K562 (cell line): ENCODE measurements at regions not wholly inside any gene's neighbourhood (a gene's known extent, or its start where the extent isn't known, plus 50 kb on each side); places are given as distances from the start of the nearest gene placed in this dataset.

Experiments used
- ATAC-seq: fragments of 200-7000 bp; cut with Tn5 transposase; 3 replicates; pipeline ENCODE4 v1.9.1; 2020; ENCODE audit warnings: moderate library complexity
- BruUV-seq: library from RNA; stranded (reverse); fragments of 400-500 nt; replicated peaks from 2 replicates; lab custom pipeline; 2021; lab: Mats Ljungman, UMichigan
- CTCF ChIA-PET: fragments of 300-600 bp; formaldehyde crosslinking; extraction: SDS; loops from one replicate; lab custom pipeline; 2021; ENCODE audit warnings: low intra/inter-chr PET ratio; lab: Yijun Ruan, JAX
- POLR2A ChIA-PET: fragments of 300-600, 350-650 bp; sonication (Branson Sonifier 250); formaldehyde crosslinking; extraction: SDS; loops from one replicate; lab custom pipeline; 2021; ENCODE audit warnings: antibody characterized with exemption, inconsistent platforms; lab: Yijun Ruan, JAX
- DNase-seq, 4 experiments: peaks; one replicate each; pipeline versions ENCODE4 v3.0.0 to v3.0.0-alpha.2; 2011 to 2018; ENCODE audit warnings: low spot score in 3 of 4, mixed read lengths in 3 of 4; ENCODE audit errors: extremely low read depth in 1 of 4
- FAIRE-seq: peaks from 2 replicates; lab custom pipeline; 2011; peaks lifted over from hg19 to GRCh38; lab: Jason Lieb, UNC
- H2AFZ ChIP-seq: 2 replicates; pipeline ENCODE4 v1.6.0; 2011; ENCODE audit warnings: low read depth, low read length, control low read depth, inconsistent platforms
- H3K27ac ChIP-seq: fragments of 200-600 bp; 3 replicates; pipeline ENCODE4 v1.8.0; 2011; ENCODE audit warnings: low read depth, mild to moderate bottlenecking, control low read depth, inconsistent platforms, low read length, moderate library complexity, mixed read lengths; ENCODE audit errors: extremely low read depth
- H3K27me3 ChIP-seq, 2 experiments: fragments of 300-600 bp in 1 of 2; 2 replicates in 1 of 2; 3 replicates in 1 of 2; pipeline versions ENCODE4 v1.6.0 to v1.8.0; 2011; ENCODE audit warnings: inconsistent platforms in 2 of 2, low read length in 2 of 2, mild to moderate bottlenecking in 1 of 2, mixed read lengths in 1 of 2, moderate library complexity in 1 of 2; ENCODE audit not compliant: control insufficient read depth in 2 of 2, insufficient read depth in 2 of 2
- H3K36me3 ChIP-seq: fragments of 300-600 bp; 3 replicates; pipeline ENCODE4 v1.8.0; 2011; ENCODE audit warnings: mild to moderate bottlenecking, low read length, inconsistent platforms; ENCODE audit not compliant: control insufficient read depth, insufficient read depth
- H3K4me1 ChIP-seq, 2 experiments: fragments of 200-600 bp in 1 of 2; replicated peaks in 1 of 2; 2 replicates in 1 of 2; 3 replicates in 1 of 2; pipeline versions ENCODE4 v1.5.1 to v1.8.0; 2011; ENCODE audit warnings: inconsistent platforms in 2 of 2, low read length in 2 of 2, mild to moderate bottlenecking in 1 of 2, mixed read lengths in 1 of 2, moderate library complexity in 1 of 2; ENCODE audit not compliant: control insufficient read depth in 2 of 2, insufficient read depth in 2 of 2
- H3K4me2 ChIP-seq: 2 replicates; pipeline ENCODE4 v1.6.1; 2011; ENCODE audit warnings: low read length, control low read depth, inconsistent platforms, mixed read lengths; ENCODE audit not compliant: insufficient read depth
- H3K4me3 ChIP-seq: fragments of 200-600 bp; sonication (generic), shearing (Covaris generic); 2 replicates; pipeline ENCODE4 v1.5.1; 2016; ENCODE audit warnings: control low read depth, inconsistent platforms
- H3K79me2 ChIP-seq: fragments of 200-600 bp; 3 replicates; pipeline ENCODE4 v1.8.0; 2011; ENCODE audit warnings: low read length, inconsistent platforms; ENCODE audit not compliant: control insufficient read depth, insufficient read depth
- H3K9ac ChIP-seq, 2 experiments: 2 replicates each; pipeline versions ENCODE4 v1.6.0 to v1.6.1; 2011; ENCODE audit warnings: low read depth in 2 of 2, low read length in 2 of 2, control low read depth in 1 of 2, inconsistent platforms in 1 of 2, mild to moderate bottlenecking in 1 of 2, mixed read lengths in 1 of 2; ENCODE audit not compliant: insufficient read depth in 1 of 2
- H3K9me1 ChIP-seq: one replicate; pipeline ENCODE4 v1.6.0; 2011; ENCODE audit warnings: inconsistent platforms, mild to moderate bottlenecking, low read length, moderate library complexity; ENCODE audit not compliant: control insufficient read depth, insufficient read depth
- H3K9me3 ChIP-seq: replicated peaks from 2 replicates; pipeline ENCODE4 v1.5.1; 2011; ENCODE audit warnings: low read depth, low read length, inconsistent platforms; ENCODE audit not compliant: control insufficient read depth, insufficient read depth
- H4K20me1 ChIP-seq: replicated peaks from 2 replicates; pipeline ENCODE4 v1.6.1; 2011; ENCODE audit warnings: low read length, inconsistent platforms, mixed read lengths; ENCODE audit not compliant: control insufficient read depth, insufficient read depth
- STAT5B ChIP-seq: fragments of 250-450 bp; sonication (Bioruptor Pico); IDR thresholded peaks from 2 replicates; pipeline ENCODE4 v1.8.0; 2021; ENCODE audit warnings: mild to moderate bottlenecking, inconsistent platforms
- WGBS: fragments of 100-300 bp; shearing (Covaris generic); methylation state at CpG from one replicate; pipeline ENCODE4 v1.1.6; 2016; ENCODE audit warnings: low coverage, mixed read lengths; ENCODE audit not compliant: insufficient coverage; ENCODE audit errors: missing lambda C conversion rate; 5-methylcytosine and 5-hydroxymethylcytosine counted together
- in situ Hi-C: fragments of 300-500 bp; cut with MboI; formaldehyde crosslinking; loops from 4 replicates; pipeline ENCODE4 v1.15.0; 2018; ENCODE audit warnings: inconsistent platforms, mixed read lengths
- intact Hi-C: fragments of 100-400 bp; cut with micrococcal nuclease; formaldehyde crosslinking; loops from 2 replicates; pipeline ENCODE4 v1.14.2; 2022
- TF ChIP-seq, protein P1 (sequence below), 3 experiments: IDR thresholded peaks in 2 of 3; conservative IDR thresholded peaks in 1 of 3; 2 replicates each; pipeline ENCODE4 v1.5.1; 2011 to 2012; ENCODE audit warnings: low read length in 3 of 3, mild to moderate bottlenecking in 3 of 3, control low read depth in 2 of 3, improper control_type of control experiment in 1 of 3, inconsistent platforms in 1 of 3, low read depth in 1 of 3, mixed read lengths in 1 of 3, moderate library complexity in 1 of 3; ENCODE audit not compliant: insufficient read depth in 2 of 3

- Histone ChIP-seq H3K9me1 (no peaks in the 10 kb centered on the region), H3K9ac (no peak overlapping the region), H2AFZ (no peak overlapping the region), H3K4me2 (no peak overlapping the region), H3K4me1 (no peaks in the 10 kb centered on the region), H3K4me3 (no peak overlapping the region), H3K36me3 (no peaks in the 10 kb centered on the region), H3K9me3 (no peaks in the 10 kb centered on the region), H3K27ac (no peak overlapping the region), H3K79me2 (no peaks in the 10 kb centered on the region), H4K20me1 (no peaks in the 10 kb centered on the region), H3K27me3 (peaks cover 2 to 18% of the 10 kb centered on the region in 2 experiments; a peak in 4 of 5 replicates)
- ChIA-PET CTCF (no interaction called here), POLR2A (no interaction called here)
- DNase-seq (no peak), ATAC-seq (no peak), FAIRE-seq (no peak)
- no peak for TF ChIP-seq STAT5B (CRISPR knock-in tag)
- TF ChIP-seq, protein P1, sequence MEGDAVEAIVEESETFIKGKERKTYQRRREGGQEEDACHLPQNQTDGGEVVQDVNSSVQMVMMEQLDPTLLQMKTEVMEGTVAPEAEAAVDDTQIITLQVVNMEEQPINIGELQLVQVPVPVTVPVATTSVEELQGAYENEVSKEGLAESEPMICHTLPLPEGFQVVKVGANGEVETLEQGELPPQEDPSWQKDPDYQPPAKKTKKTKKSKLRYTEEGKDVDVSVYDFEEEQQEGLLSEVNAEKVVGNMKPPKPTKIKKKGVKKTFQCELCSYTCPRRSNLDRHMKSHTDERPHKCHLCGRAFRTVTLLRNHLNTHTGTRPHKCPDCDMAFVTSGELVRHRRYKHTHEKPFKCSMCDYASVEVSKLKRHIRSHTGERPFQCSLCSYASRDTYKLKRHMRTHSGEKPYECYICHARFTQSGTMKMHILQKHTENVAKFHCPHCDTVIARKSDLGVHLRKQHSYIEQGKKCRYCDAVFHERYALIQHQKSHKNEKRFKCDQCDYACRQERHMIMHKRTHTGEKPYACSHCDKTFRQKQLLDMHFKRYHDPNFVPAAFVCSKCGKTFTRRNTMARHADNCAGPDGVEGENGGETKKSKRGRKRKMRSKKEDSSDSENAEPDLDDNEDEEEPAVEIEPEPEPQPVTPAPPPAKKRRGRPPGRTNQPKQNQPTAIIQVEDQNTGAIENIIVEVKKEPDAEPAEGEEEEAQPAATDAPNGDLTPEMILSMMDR (IDR thresholded peaks at IDR 0.05 in 2 of 3, conservative IDR thresholded peaks at IDR 0.05 in 1 of 3; ENCODE audit: insufficient read depth in 2 of 3, low read depth in 1 of 3, low read length in 3 of 3) = peak in 1 of 3 experiments; percentile 30; a peak in 1 of 6 replicates
- WGBS = 17% methylated on average over 6 of the region's 7 CpGs
- intact Hi-C loops (no loop called here), in situ Hi-C loops (no loop called here)
- BruUV-seq = no TSS peak
Observed at GRCh38 chr14:61607570-61608244, 87.6 kb upstream of the HIF1A start.
